GM21723 (cell line): ENCODE measurements at regions not wholly inside any gene's neighbourhood (a gene's known extent, or its start where the extent isn't known, plus 50 kb on each side); places are given as distances from the start of the nearest gene placed in this dataset.

Experiments used
- ATAC-seq: cut with Tn5 transposase; IDR thresholded peaks from one replicate; pipeline ENCODE4 v1.9.1; 2021; ENCODE audit warnings: mild to moderate bottlenecking, moderate library complexity; ENCODE audit not compliant: unreplicated experiment

- no peak for ATAC-seq
Measured at GRCh38 chr11:79896258-79896657, 455.4 kb upstream of the TENM4 start.

- ATAC-seq, result no peak
Measured at GRCh38 chr11:79894111-79894510, 453.3 kb upstream of the TENM4 start.

GRCh38 chr11:79890272-79890671 lies 449.4 kb upstream of the TENM4 start:
- no peak for ATAC-seq

GRCh38 chr11:79864882-79865281 lies 424.1 kb upstream of the TENM4 start:
- no peak for ATAC-seq

GRCh38 chr11:79860336-79860735 lies 419.5 kb upstream of the TENM4 start:
- ATAC-seq, result no peak

GRCh38 chr11:79857377-79858214 lies 416.8 kb upstream of the TENM4 start:
- no peak for ATAC-seq

- ATAC-seq, result no peak
Measured at GRCh38 chr11:79852176-79852575, 411.3 kb upstream of the TENM4 start.

GRCh38 chr11:79845002-79845709 lies 404.3 kb upstream of the TENM4 start:
- ATAC-seq, result no peak

- no peak for ATAC-seq
Measured at GRCh38 chr11:79834015-79834414, 393.2 kb upstream of the TENM4 start.

GRCh38 chr11:79830446-79830845 lies 389.6 kb upstream of the TENM4 start:
- ATAC-seq, result no peak

GRCh38 chr11:79829891-79830290 lies 389.1 kb upstream of the TENM4 start:
- ATAC-seq, result no peak

- no peak for ATAC-seq
Measured at GRCh38 chr11:79822766-79823165, 381.9 kb upstream of the TENM4 start.

GRCh38 chr11:79813551-79813950 lies 372.7 kb upstream of the TENM4 start:
- ATAC-seq, result no peak

GRCh38 chr11:79809487-79809886 lies 368.7 kb upstream of the TENM4 start:
- ATAC-seq, result no peak

GRCh38 chr11:79807506-79807905 lies 366.7 kb upstream of the TENM4 start:
- no peak for ATAC-seq

GRCh38 chr11:79796704-79797103 lies 355.9 kb upstream of the TENM4 start:
- ATAC-seq, result no peak

- no peak for ATAC-seq
Measured at GRCh38 chr11:79794484-79795393, 353.9 kb upstream of the TENM4 start.

GRCh38 chr11:79794057-79794456 lies 353.2 kb upstream of the TENM4 start:
- no peak for ATAC-seq

GRCh38 chr11:79786961-79787360 lies 346.1 kb upstream of the TENM4 start:
- ATAC-seq, result no peak

- no peak for ATAC-seq
Measured at GRCh38 chr11:79783833-79784232, 343.0 kb upstream of the TENM4 start.

- ATAC-seq, result no peak
Measured at GRCh38 chr11:79768343-79768742, 327.5 kb upstream of the TENM4 start.
